GM10248 (cell line): ENCODE measurements at regions not wholly inside any gene's neighbourhood (a gene's known extent, or its start where the extent isn't known, plus 50 kb on each side); places are given as distances from the start of the nearest gene placed in this dataset.

Experiments
- CTCF ChIA-PET: fragments of 300-600 bp; sonication (Branson Sonifier 250); formaldehyde crosslinking; extraction: SDS; loops from one replicate; lab custom pipeline; 2021; ENCODE audit warnings: antibody characterized with exemption; lab: Yijun Ruan, JAX
- POLR2A ChIA-PET: fragments of 350-650 bp; sonication (Branson Sonifier 250); formaldehyde crosslinking; extraction: SDS; loops from one replicate; lab custom pipeline; 2020; ENCODE audit warnings: antibody characterized with exemption; lab: Yijun Ruan, JAX
- DNase-seq: peaks from one replicate; pipeline ENCODE4 v3.0.0; 2012; ENCODE audit errors: extremely low spot score
- TF ChIP-seq, protein P1 (sequence below): IDR thresholded peaks from 2 replicates; pipeline ENCODE4 v1.5.1; 2012; ENCODE audit warnings: mild to moderate bottlenecking, low read depth; ENCODE audit errors: extremely low read depth, missing control alignments, control extremely low read depth

DNA sequence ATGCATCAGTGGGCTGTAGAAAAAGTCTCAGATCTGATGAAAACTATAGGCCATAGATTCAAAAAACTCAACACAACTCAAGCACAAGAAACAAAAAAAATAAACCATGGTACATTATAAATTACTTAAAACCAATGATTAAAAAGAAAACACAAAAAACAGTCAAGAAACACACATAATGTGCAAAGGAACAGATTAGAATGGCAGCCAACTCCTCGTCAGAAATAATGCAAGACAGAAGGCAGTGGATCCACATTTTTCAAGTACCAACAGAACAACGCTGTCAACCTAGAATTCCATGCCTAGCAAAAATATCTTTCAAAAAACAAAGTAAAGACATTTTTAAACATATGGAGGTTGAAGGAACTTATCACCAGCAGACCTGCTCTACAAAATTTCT lies 69.7 kb downstream of the PSMB1 start:
- DNase-seq, result no peak
- TF ChIP-seq, protein P1, sequence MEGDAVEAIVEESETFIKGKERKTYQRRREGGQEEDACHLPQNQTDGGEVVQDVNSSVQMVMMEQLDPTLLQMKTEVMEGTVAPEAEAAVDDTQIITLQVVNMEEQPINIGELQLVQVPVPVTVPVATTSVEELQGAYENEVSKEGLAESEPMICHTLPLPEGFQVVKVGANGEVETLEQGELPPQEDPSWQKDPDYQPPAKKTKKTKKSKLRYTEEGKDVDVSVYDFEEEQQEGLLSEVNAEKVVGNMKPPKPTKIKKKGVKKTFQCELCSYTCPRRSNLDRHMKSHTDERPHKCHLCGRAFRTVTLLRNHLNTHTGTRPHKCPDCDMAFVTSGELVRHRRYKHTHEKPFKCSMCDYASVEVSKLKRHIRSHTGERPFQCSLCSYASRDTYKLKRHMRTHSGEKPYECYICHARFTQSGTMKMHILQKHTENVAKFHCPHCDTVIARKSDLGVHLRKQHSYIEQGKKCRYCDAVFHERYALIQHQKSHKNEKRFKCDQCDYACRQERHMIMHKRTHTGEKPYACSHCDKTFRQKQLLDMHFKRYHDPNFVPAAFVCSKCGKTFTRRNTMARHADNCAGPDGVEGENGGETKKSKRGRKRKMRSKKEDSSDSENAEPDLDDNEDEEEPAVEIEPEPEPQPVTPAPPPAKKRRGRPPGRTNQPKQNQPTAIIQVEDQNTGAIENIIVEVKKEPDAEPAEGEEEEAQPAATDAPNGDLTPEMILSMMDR, result no peak
- ChIA-PET POLR2A (no interaction called here), CTCF (no interaction called here)

DNA sequence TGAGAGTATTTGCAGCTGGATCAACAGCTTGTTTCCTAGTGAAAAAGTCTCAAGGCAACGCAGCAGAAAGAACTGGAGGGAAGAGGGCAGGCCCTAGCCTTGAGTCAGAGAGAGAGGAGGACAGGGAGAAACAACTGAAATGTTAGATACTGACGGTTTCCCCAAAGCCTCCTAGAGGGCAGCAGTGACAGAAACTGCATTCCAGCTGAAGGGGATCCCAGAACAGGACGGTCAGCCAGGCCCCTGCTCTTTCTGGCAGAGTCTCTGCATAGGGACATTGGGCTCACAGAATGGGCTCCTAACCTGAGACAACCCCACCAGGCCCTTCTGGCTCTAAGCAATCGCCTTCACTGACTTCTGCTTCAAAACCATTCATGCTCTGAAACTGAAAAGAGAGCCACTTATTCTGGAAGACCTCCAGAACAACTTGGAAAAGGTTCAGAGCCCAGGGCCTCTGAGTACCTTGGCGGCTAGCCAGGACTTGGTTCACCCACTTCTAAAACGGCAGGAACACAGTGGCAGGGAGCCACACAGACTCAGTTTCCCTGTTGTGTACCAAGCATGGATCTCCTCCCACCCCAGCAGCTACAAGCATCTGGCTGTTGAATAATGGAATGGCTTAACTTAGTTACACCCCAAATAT lies 72.9 kb downstream of the PSMB1 start:
- ChIA-PET CTCF (no interaction called here), POLR2A (no interaction called here)
- no peak for DNase-seq
- TF ChIP-seq, protein P1, result no peak

DNA sequence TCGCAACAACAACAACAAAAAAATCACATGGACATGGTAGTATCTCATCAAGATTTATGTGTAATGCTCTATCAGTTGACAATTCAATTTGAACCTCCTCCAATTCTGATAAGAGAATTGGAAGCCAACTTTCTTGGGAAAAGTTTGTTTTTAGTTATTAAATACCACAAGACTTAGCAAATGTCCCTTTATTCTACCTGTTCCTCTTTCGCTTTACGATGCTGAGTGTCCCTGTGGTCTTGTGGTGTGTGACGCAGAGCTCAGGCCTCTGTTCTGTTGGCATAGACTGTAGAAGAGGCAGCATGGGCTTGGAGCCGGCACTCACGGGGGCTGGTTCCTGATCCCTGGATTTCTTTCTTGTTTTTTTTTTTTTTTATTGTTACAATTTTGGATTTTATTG lies 76.7 kb downstream of the PSMB1 start:
- TF ChIP-seq, protein P1, result no peak

DNA sequence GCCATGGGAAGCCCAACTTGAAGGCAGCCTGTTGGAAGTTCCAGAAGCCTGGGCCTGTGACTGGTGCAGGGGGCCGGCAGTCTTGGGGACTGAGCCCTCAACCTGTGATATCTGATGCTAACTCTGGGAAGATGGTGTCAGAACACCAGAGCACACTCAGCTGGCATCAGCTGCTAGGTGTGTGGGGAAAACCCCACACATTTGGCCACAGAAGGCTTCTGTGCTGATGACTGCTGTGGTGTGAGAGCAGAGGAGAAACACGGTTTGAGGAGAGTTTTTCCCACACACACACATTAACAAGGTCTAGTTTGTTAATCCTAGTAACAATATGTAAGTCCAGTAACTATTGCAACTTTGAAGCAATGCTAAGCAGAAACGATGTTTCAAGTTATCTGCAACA lies 78.0 kb downstream of the PSMB1 start:
- no peak for DNase-seq
- TF ChIP-seq, protein P1, result no peak
- ChIA-PET POLR2A (no interaction called here), CTCF (interaction anchor here (0.9 to 1.4 kb wide), 3 partner anchors 12 to 53 kb away, joined by 3 to 7 read pairs (median 3); no protein-coding TSS in a partner anchor)

More for the DNA sequence above, 76.7 kb downstream of the PSMB1 start:
- ChIA-PET POLR2A (no interaction called here), CTCF (interaction anchor here (1.4 kb wide), 1 partner anchor 11 kb away, joined by 3 read pairs; no protein-coding TSS in a partner anchor)
- no peak for DNase-seq

DNA sequence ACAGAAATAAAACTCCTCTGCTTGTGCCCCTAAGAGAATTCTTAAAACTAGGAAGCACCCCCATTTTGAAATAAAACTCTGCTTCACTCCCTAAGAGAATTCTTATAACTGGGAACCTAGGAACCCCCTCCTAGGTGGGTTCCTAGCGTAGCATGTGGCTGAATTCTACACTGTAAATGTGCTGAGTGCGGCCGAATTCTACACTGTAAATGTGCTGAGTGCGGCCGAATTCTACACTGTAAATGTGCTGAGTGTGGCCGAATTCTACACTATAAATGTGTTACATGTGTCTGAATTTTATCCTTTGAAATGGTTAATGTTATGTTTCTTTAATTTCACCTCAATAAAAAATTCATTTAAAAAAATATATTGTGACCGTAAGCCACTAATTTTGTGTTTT lies 79.3 kb downstream of the PSMB1 start:
- POLR2A ChIA-PET, result no interaction called here
- TF ChIP-seq, protein P1, result no peak
- CTCF ChIA-PET, result no interaction called here
- no peak for DNase-seq

DNA sequence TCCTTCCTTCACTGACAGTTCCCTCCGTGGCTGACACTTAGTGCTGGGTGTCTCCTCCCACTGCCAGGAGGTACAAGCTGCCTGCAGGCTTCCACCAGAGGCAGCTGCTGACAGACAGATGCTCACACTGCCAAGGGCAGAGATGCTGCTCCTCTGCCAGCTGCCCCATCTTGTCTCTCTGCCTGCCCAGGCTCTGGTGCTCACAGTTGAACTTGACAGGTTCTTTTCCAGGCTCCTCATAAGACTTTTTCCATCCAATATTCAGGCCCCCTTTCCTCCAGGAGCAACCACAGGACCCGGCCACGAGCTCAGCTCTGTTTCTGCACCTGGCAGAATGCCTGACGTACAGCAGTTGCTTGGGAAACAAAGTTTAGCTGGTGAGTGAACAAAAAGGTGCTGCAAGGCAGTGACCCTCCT lies 79.8 kb downstream of the PSMB1 start:
- POLR2A ChIA-PET, result no interaction called here
- TF ChIP-seq, protein P1, result no peak
- no peak for DNase-seq
- CTCF ChIA-PET, result no interaction called here

DNA sequence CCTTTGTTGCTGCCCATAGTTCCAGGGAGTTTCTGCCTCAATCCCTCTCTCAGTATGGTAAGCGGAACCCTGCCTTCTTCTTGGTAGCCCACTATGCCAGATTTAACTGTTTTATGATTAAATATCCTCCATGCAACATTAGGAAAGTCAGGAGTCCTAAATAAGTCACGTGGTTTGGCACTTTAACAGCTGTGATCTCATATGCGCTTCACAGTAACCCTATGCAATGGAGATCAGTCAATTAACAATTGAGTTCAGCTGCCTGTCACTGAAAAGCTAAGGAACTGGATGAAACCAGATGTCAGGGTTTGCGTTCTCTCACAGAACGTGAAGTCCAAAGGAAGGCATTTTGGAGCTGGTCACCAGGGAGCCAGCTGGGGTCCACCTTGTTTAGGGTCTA lies 81.6 kb downstream of the PSMB1 start:
- no peak for DNase-seq
- POLR2A ChIA-PET, result no interaction called here
- TF ChIP-seq, protein P1, result no peak
- CTCF ChIA-PET, result interaction anchor here (1.7 kb wide), 1 partner anchor 27 kb away, joined by 4 read pairs; no protein-coding TSS in a partner anchor
